GM23338 (cell line): ENCODE measurements at regions not wholly inside any gene's neighbourhood (a gene's known extent, or its start where the extent isn't known, plus 50 kb on each side); places are given as distances from the start of the nearest gene placed in this dataset.

Experiments used
- ATAC-seq: fragments of 200-7000 bp; cut with Tn5 transposase; 3 replicates; pipeline ENCODE4 v1.9.1; 2020
- DNase-seq: peaks from one replicate; pipeline ENCODE4 v3.0.0-alpha.2; 2015; ENCODE audit warnings: low spot score
- H2AFZ ChIP-seq: fragments of 200-600 bp; sonication (generic); 2 replicates; pipeline ENCODE4 v1.8.0; 2016; ENCODE audit warnings: antibody characterized with exemption, mild to moderate bottlenecking, moderate library complexity
- H3F3A ChIP-seq: fragments of 200-600 bp; sonication (generic); replicated peaks from 2 replicates; pipeline ENCODE4 v1.8.0; 2017; ENCODE audit warnings: antibody characterized with exemption, mixed run types, low read depth
- H3K27ac ChIP-seq: fragments of 200-600 bp; sonication (generic); 2 replicates; pipeline ENCODE4 v1.6.1; 2016; ENCODE audit warnings: low read depth
- H3K27me3 ChIP-seq: fragments of 200-600 bp; sonication (generic); 2 replicates; pipeline ENCODE4 v1.8.0; 2016; ENCODE audit warnings: mild to moderate bottlenecking, mixed run types, moderate library complexity; ENCODE audit not compliant: insufficient read depth
- H3K36me3 ChIP-seq: fragments of 200-600 bp; sonication (generic); 2 replicates; pipeline ENCODE4 v1.8.0; 2016; ENCODE audit warnings: mild to moderate bottlenecking; ENCODE audit not compliant: insufficient read depth
- H3K4me1 ChIP-seq: fragments of 200-600 bp; sonication (generic); 2 replicates; pipeline ENCODE4 v1.8.0; 2016; ENCODE audit warnings: mild to moderate bottlenecking, moderate library complexity; ENCODE audit not compliant: insufficient read depth
- H3K4me2 ChIP-seq: fragments of 200-600 bp; sonication (generic); 2 replicates; pipeline ENCODE4 v1.7.1; 2017; ENCODE audit warnings: mixed run types
- H3K4me3 ChIP-seq: fragments of 200-600 bp; sonication (generic); 2 replicates; pipeline ENCODE4 v1.6.1; 2016; ENCODE audit warnings: mixed run types
- H3K79me2 ChIP-seq: fragments of 200-600 bp; sonication (generic); replicated peaks from 2 replicates; pipeline ENCODE4 v1.8.0; 2017; ENCODE audit warnings: mild to moderate bottlenecking; ENCODE audit not compliant: insufficient read depth
- H3K9me2 ChIP-seq: fragments of 200-600 bp; sonication (generic); 2 replicates; pipeline ENCODE4 v1.8.0; 2017; ENCODE audit not compliant: insufficient read depth
- H4K20me1 ChIP-seq: fragments of 200-600 bp; sonication (generic); replicated peaks from 2 replicates; pipeline ENCODE4 v1.8.0; 2017; ENCODE audit warnings: mild to moderate bottlenecking; ENCODE audit not compliant: insufficient read depth
- H3K27ac Mint-ChIP-seq: 2 replicates; pipeline ENCODE4 v1.8.0; 2020; ENCODE audit warnings: inconsistent platforms, mild to moderate bottlenecking, moderate library complexity, mixed read lengths
- H3K27me3 Mint-ChIP-seq: 3 replicates; pipeline ENCODE4 v1.8.0; 2022; ENCODE audit warnings: low read depth, mild to moderate bottlenecking, moderate library complexity, mixed read lengths, inconsistent platforms; ENCODE audit not compliant: insufficient read depth, poor library complexity
- H3K36me3 Mint-ChIP-seq: 3 replicates; pipeline ENCODE4 v1.8.0; 2021; ENCODE audit warnings: low read depth, mild to moderate bottlenecking, inconsistent platforms, moderate library complexity, mixed read lengths
- H3K4me1 Mint-ChIP-seq: 3 replicates; pipeline ENCODE4 v1.8.0; 2020; ENCODE audit warnings: mild to moderate bottlenecking, inconsistent platforms, mixed read lengths
- H3K4me3 Mint-ChIP-seq: 3 replicates; pipeline ENCODE4 v1.8.0; 2021; ENCODE audit warnings: moderate library complexity, mild to moderate bottlenecking, inconsistent platforms, mixed read lengths
- H3K9me3 Mint-ChIP-seq: 3 replicates; pipeline ENCODE4 v1.8.0; 2020; ENCODE audit warnings: moderate library complexity, mild to moderate bottlenecking, inconsistent platforms, mixed read lengths
- CREB1 ChIP-seq: fragments of 250-450 bp; sonication (Bioruptor Pico); IDR thresholded peaks from 2 replicates; pipeline ENCODE4 v1.5.0; 2020; ENCODE audit warnings: low read depth, mild to moderate bottlenecking, moderate library complexity
- CTCF ChIP-seq, 2 experiments: fragments of 200-600 bp in 1 of 2; sonication (generic) in 1 of 2; conservative IDR thresholded peaks; 2 replicates each; pipeline versions ENCODE4 v1.5.1 to v1.6.1; 2016 to 2017; ENCODE audit warnings: antibody characterized with exemption in 2 of 2, low read depth in 2 of 2, mild to moderate bottlenecking in 2 of 2, moderate library complexity in 1 of 2
- ETS1 ChIP-seq: IDR thresholded peaks from 2 replicates; pipeline ENCODE4 v1.6.1; 2016; ENCODE audit warnings: antibody characterized with exemption
- EZH2 ChIP-seq: fragments of 200-600 bp; sonication (generic); IDR thresholded peaks from one replicate; pipeline ENCODE4 v1.8.0; 2017; ENCODE audit warnings: antibody characterized with exemption, mild to moderate bottlenecking, low read depth; ENCODE audit not compliant: unreplicated experiment
- EZH2phosphoT487 ChIP-seq: fragments of 200-600 bp; sonication (generic); IDR thresholded peaks from one replicate; pipeline ENCODE4 v1.8.1; 2018; ENCODE audit warnings: antibody characterized with exemption; ENCODE audit not compliant: unreplicated experiment
- JUNB ChIP-seq: IDR thresholded peaks from one replicate; pipeline ENCODE4 v1.6.1; 2016; ENCODE audit warnings: antibody characterized with exemption; ENCODE audit not compliant: unreplicated experiment
- NANOG ChIP-seq: IDR thresholded peaks from 2 replicates; pipeline ENCODE4 v1.6.1; 2016; ENCODE audit warnings: antibody characterized with exemption, borderline replicate concordance
- POLR2AphosphoS5 ChIP-seq: IDR thresholded peaks from 2 replicates; pipeline ENCODE4 v1.6.1; 2016; ENCODE audit warnings: antibody characterized with exemption, low read depth
- REST ChIP-seq: IDR thresholded peaks from one replicate; pipeline ENCODE4 v1.6.1; 2018; ENCODE audit warnings: antibody characterized with exemption; ENCODE audit not compliant: unreplicated experiment
- STAT1 ChIP-seq: IDR thresholded peaks from one replicate; pipeline ENCODE4 v1.6.1; 2016; ENCODE audit warnings: antibody characterized with exemption; ENCODE audit not compliant: unreplicated experiment
- ZNF114 ChIP-seq: fragments of 250-450 bp; sonication (Bioruptor Pico); IDR thresholded peaks from 2 replicates; pipeline ENCODE4 v1.5.0; 2020; ENCODE audit warnings: mild to moderate bottlenecking, moderate library complexity
- ZNF331 ChIP-seq: fragments of 250-450 bp; sonication (Bioruptor Pico); IDR thresholded peaks from 2 replicates; pipeline ENCODE4 v1.5.0; 2020; ENCODE audit warnings: low read depth, mild to moderate bottlenecking, moderate library complexity
- ZNF462 ChIP-seq: fragments of 250-450 bp; sonication (Bioruptor Pico); IDR thresholded peaks from 2 replicates; pipeline ENCODE4 v1.5.0; 2020; ENCODE audit warnings: mild to moderate bottlenecking, moderate library complexity

GRCh38 chr18:68507781-68508180 is 207.1 kb downstream of the TMX3 start:
- Mint-ChIP-seq H3K9me3 (no peaks in the 10 kb centered on the region; the same call in 2 of the 3 replicates), H3K4me1 (no peaks in the 10 kb centered on the region), H3K27ac (no peak overlapping the region), H3K36me3 (peaks cover 6% of the 10 kb centered on the region; the same call in 1 of the 3 replicates), H3K27me3 (no peaks in the 10 kb centered on the region), H3K4me3 (no peak overlapping the region)
- TF ChIP-seq REST (no peak), ETS1 (no peak), ZNF114 (no peak), EZH2 (no peak), EZH2phosphoT487 (no peak), NANOG (no peak), POLR2AphosphoS5 (no peak), STAT1 (no peak), CREB1 (CRISPR knock-in tag) (no peak), ZNF331 (CRISPR knock-in tag) (no peak), JUNB (no peak), ZNF462 (CRISPR knock-in tag) (no peak), CTCF (conservative IDR thresholded peaks at IDR 0.05; ENCODE audit: low read depth in 2 of 2) (no peak)
- Histone ChIP-seq H3K36me3 (no peaks in the 10 kb centered on the region), H2AFZ (no peak overlapping the region), H3K4me3 (no peak overlapping the region), H3K79me2 (no peaks in the 10 kb centered on the region), H3K27me3 (no peaks in the 10 kb centered on the region), H3K4me2 (no peak overlapping the region), H3K27ac (no peak overlapping the region), H3K9me2 (no peaks in the 10 kb centered on the region), H4K20me1 (no peaks in the 10 kb centered on the region), H3K4me1 (no peaks in the 10 kb centered on the region), H3F3A (no peaks in the 10 kb centered on the region)
- ATAC-seq (no peak), DNase-seq (no peak)
